ENCODE measurements at regions not wholly inside any gene's neighbourhood (a gene's known extent, or its start where the extent isn't known, plus 50 kb on each side); places are given as distances from the start of the nearest gene placed in this dataset.

DNA sequence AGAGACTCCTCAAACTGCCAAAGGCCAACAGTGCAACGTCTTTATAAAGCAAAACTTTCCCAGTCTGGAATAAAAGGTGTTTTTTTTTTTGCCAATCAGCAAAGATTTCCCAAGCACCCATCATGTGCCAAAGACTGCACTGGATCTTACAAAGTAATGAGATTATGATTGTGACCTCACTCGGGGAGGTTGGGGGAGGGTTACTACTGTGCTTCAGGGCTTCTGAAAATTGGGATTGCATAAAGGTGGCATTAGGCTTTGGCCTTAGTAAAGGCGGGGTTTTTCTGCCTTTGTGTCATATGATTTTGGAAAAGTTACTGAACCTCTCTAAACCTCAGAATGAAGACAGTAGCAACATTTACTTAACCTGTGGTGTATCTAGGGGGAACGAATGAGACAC is 233.8 kb downstream of the DACT1 start:
- no peak overlapping the region for H3T11ph ChIP-seq (ENCODE audit: low read length)
- H2BK5ac ChIP-seq (ENCODE audit: insufficient read length, low read length) = no peak overlapping the region
- no peak overlapping the region for H3K9ac ChIP-seq (ENCODE audit: extremely low read depth, insufficient read length, low read length)
- no peaks in the 10 kb centered on the region for H3K23me2 ChIP-seq (ENCODE audit: insufficient read length, low read depth, low read length, poor library complexity, severe bottlenecking)
- no peak overlapping the region for H3K18ac ChIP-seq (ENCODE audit: insufficient read length, low read depth, low read length)
- no peaks in the 10 kb centered on the region for H3K4me1 ChIP-seq (ENCODE audit: insufficient read depth, low read length)
- no peaks in the 10 kb centered on the region for H3K9me3 Mint-ChIP-seq
- no peak overlapping the region for H3K14ac ChIP-seq (ENCODE audit: insufficient read depth, low read length)
- no peak overlapping the region for H2BK20ac ChIP-seq (ENCODE audit: low read depth, low read length, poor library complexity, severe bottlenecking)
- H3K9me3 ChIP-seq (ENCODE audit: control insufficient read depth, low read depth, low read length) = no peaks in the 10 kb centered on the region
- H3K4ac ChIP-seq (ENCODE audit: low read depth, low read length) = no peak overlapping the region
- no peaks in the 10 kb centered on the region for H3K36me3 Mint-ChIP-seq (ENCODE audit: insufficient read depth in 1 of 3, low read depth in 3 of 3)
- H4K8ac ChIP-seq (replicated peaks; ENCODE audit: insufficient read length, low read depth, low read length) = no peak overlapping the region
- no peak for DNase-seq
- H3K23ac ChIP-seq (ENCODE audit: insufficient read length, low read depth, low read length) = no peak overlapping the region
- H3K79me2 ChIP-seq (ENCODE audit: insufficient read depth, low read length) = no peaks in the 10 kb centered on the region
- no peak overlapping the region for H2AFZ ChIP-seq (ENCODE audit: low read length)
- H4K91ac ChIP-seq (ENCODE audit: insufficient read length, low read depth, low read length) = no peak overlapping the region
- no peaks in the 10 kb centered on the region for H3K27me3 Mint-ChIP-seq (ENCODE audit: low read depth)
- no peak overlapping the region for H2BK120ac ChIP-seq (ENCODE audit: low read depth, low read length, poor library complexity, severe bottlenecking)
- no peaks in the 10 kb centered on the region for H4K20me1 ChIP-seq (ENCODE audit: control insufficient read depth, insufficient read depth, insufficient read length)
- H3K27ac Mint-ChIP-seq = no peak overlapping the region
- WGBS (ENCODE audit: extremely low coverage, insufficient read length, low lambda C conversion rate) = no CpG with 5 or more reads among the region's 4 CpGs
- no peak overlapping the region for H3K4me3 Mint-ChIP-seq
- no peak overlapping the region for H4K5ac ChIP-seq (ENCODE audit: insufficient read length, low read depth, low read length)
- H3K27ac ChIP-seq (ENCODE audit: insufficient read length, low read depth, low read length) = no peak overlapping the region
- no peak overlapping the region for H2AK5ac ChIP-seq (ENCODE audit: insufficient read length, low read length)
- no peaks in the 10 kb centered on the region for H3K79me1 ChIP-seq (ENCODE audit: insufficient read depth, low read depth, low read length, poor library complexity, severe bottlenecking)
- H3K4me2 ChIP-seq (ENCODE audit: insufficient read depth, insufficient read length, low read length) = no peak overlapping the region
- no peak overlapping the region for H2BK15ac ChIP-seq (ENCODE audit: low read depth, low read length)
- TF ChIP-seq, protein P1, sequence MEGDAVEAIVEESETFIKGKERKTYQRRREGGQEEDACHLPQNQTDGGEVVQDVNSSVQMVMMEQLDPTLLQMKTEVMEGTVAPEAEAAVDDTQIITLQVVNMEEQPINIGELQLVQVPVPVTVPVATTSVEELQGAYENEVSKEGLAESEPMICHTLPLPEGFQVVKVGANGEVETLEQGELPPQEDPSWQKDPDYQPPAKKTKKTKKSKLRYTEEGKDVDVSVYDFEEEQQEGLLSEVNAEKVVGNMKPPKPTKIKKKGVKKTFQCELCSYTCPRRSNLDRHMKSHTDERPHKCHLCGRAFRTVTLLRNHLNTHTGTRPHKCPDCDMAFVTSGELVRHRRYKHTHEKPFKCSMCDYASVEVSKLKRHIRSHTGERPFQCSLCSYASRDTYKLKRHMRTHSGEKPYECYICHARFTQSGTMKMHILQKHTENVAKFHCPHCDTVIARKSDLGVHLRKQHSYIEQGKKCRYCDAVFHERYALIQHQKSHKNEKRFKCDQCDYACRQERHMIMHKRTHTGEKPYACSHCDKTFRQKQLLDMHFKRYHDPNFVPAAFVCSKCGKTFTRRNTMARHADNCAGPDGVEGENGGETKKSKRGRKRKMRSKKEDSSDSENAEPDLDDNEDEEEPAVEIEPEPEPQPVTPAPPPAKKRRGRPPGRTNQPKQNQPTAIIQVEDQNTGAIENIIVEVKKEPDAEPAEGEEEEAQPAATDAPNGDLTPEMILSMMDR (conservative IDR thresholded peaks at IDR 0.05) = no peak
- H3K56ac ChIP-seq (ENCODE audit: insufficient read length, low read depth, low read length) = no peak overlapping the region
- no peaks in the 10 kb centered on the region for H3K4me1 Mint-ChIP-seq
- H2BK12ac ChIP-seq (ENCODE audit: insufficient read length, low read depth, low read length) = no peak overlapping the region
- H3K27me3 ChIP-seq (ENCODE audit: insufficient read depth, low read length) = no peaks in the 10 kb centered on the region
